K562 (cell line): ENCODE measurements at regions not wholly inside any gene's neighbourhood (a gene's known extent, or its start where the extent isn't known, plus 50 kb on each side); places are given as distances from the start of the nearest gene placed in this dataset.

Experiments
- ATAC-seq: fragments of 200-7000 bp; cut with Tn5 transposase; 3 replicates; pipeline ENCODE4 v1.9.1; 2020; ENCODE audit warnings: moderate library complexity
- BruUV-seq: library from RNA; stranded (reverse); fragments of 400-500 nt; replicated peaks from 2 replicates; lab custom pipeline; 2021; lab: Mats Ljungman, UMichigan
- CTCF ChIA-PET: fragments of 300-600 bp; formaldehyde crosslinking; extraction: SDS; loops from one replicate; lab custom pipeline; 2021; ENCODE audit warnings: low intra/inter-chr PET ratio; lab: Yijun Ruan, JAX
- POLR2A ChIA-PET: fragments of 300-600, 350-650 bp; sonication (Branson Sonifier 250); formaldehyde crosslinking; extraction: SDS; loops from one replicate; lab custom pipeline; 2021; ENCODE audit warnings: antibody characterized with exemption, inconsistent platforms; lab: Yijun Ruan, JAX
- DNase-seq, 4 experiments: peaks; one replicate each; pipeline versions ENCODE4 v3.0.0 to v3.0.0-alpha.2; 2011 to 2018; ENCODE audit warnings: low spot score in 3 of 4, mixed read lengths in 3 of 4; ENCODE audit errors: extremely low read depth in 1 of 4
- FAIRE-seq: peaks from 2 replicates; lab custom pipeline; 2011; peaks lifted over from hg19 to GRCh38; lab: Jason Lieb, UNC
- H2AFZ ChIP-seq: 2 replicates; pipeline ENCODE4 v1.6.0; 2011; ENCODE audit warnings: low read depth, low read length, control low read depth, inconsistent platforms
- H3K27ac ChIP-seq: fragments of 200-600 bp; 3 replicates; pipeline ENCODE4 v1.8.0; 2011; ENCODE audit warnings: low read depth, mild to moderate bottlenecking, control low read depth, inconsistent platforms, low read length, moderate library complexity, mixed read lengths; ENCODE audit errors: extremely low read depth
- H3K27me3 ChIP-seq, 2 experiments: fragments of 300-600 bp in 1 of 2; 2 replicates in 1 of 2; 3 replicates in 1 of 2; pipeline versions ENCODE4 v1.6.0 to v1.8.0; 2011; ENCODE audit warnings: inconsistent platforms in 2 of 2, low read length in 2 of 2, mild to moderate bottlenecking in 1 of 2, mixed read lengths in 1 of 2, moderate library complexity in 1 of 2; ENCODE audit not compliant: control insufficient read depth in 2 of 2, insufficient read depth in 2 of 2
- H3K36me3 ChIP-seq: fragments of 300-600 bp; 3 replicates; pipeline ENCODE4 v1.8.0; 2011; ENCODE audit warnings: mild to moderate bottlenecking, low read length, inconsistent platforms; ENCODE audit not compliant: control insufficient read depth, insufficient read depth
- H3K4me1 ChIP-seq, 2 experiments: fragments of 200-600 bp in 1 of 2; replicated peaks in 1 of 2; 2 replicates in 1 of 2; 3 replicates in 1 of 2; pipeline versions ENCODE4 v1.5.1 to v1.8.0; 2011; ENCODE audit warnings: inconsistent platforms in 2 of 2, low read length in 2 of 2, mild to moderate bottlenecking in 1 of 2, mixed read lengths in 1 of 2, moderate library complexity in 1 of 2; ENCODE audit not compliant: control insufficient read depth in 2 of 2, insufficient read depth in 2 of 2
- H3K4me2 ChIP-seq: 2 replicates; pipeline ENCODE4 v1.6.1; 2011; ENCODE audit warnings: low read length, control low read depth, inconsistent platforms, mixed read lengths; ENCODE audit not compliant: insufficient read depth
- H3K4me3 ChIP-seq: fragments of 200-600 bp; sonication (generic), shearing (Covaris generic); 2 replicates; pipeline ENCODE4 v1.5.1; 2016; ENCODE audit warnings: control low read depth, inconsistent platforms
- H3K79me2 ChIP-seq: fragments of 200-600 bp; 3 replicates; pipeline ENCODE4 v1.8.0; 2011; ENCODE audit warnings: low read length, inconsistent platforms; ENCODE audit not compliant: control insufficient read depth, insufficient read depth
- H3K9ac ChIP-seq, 2 experiments: 2 replicates each; pipeline versions ENCODE4 v1.6.0 to v1.6.1; 2011; ENCODE audit warnings: low read depth in 2 of 2, low read length in 2 of 2, control low read depth in 1 of 2, inconsistent platforms in 1 of 2, mild to moderate bottlenecking in 1 of 2, mixed read lengths in 1 of 2; ENCODE audit not compliant: insufficient read depth in 1 of 2
- H3K9me1 ChIP-seq: one replicate; pipeline ENCODE4 v1.6.0; 2011; ENCODE audit warnings: inconsistent platforms, mild to moderate bottlenecking, low read length, moderate library complexity; ENCODE audit not compliant: control insufficient read depth, insufficient read depth
- H3K9me3 ChIP-seq: replicated peaks from 2 replicates; pipeline ENCODE4 v1.5.1; 2011; ENCODE audit warnings: low read depth, low read length, inconsistent platforms; ENCODE audit not compliant: control insufficient read depth, insufficient read depth
- H4K20me1 ChIP-seq: replicated peaks from 2 replicates; pipeline ENCODE4 v1.6.1; 2011; ENCODE audit warnings: low read length, inconsistent platforms, mixed read lengths; ENCODE audit not compliant: control insufficient read depth, insufficient read depth
- BRD4 ChIP-seq: fragments of 200-600 bp; sonication (generic); IDR thresholded peaks from 2 replicates; pipeline ENCODE4 v1.6.1; 2017; ENCODE audit warnings: inconsistent platforms
- MXI1 ChIP-seq: IDR thresholded peaks from 2 replicates; pipeline ENCODE4 v1.6.1; 2011; ENCODE audit warnings: low read depth, mild to moderate bottlenecking, improper control_type of control experiment, low read length
- POLR2A ChIP-seq: fragments of 450-650 bp; conservative IDR thresholded peaks from 2 replicates; pipeline ENCODE4 v1.6.1; 2016
- POU5F1 ChIP-seq: fragments of 150-350 bp; IDR thresholded peaks from 2 replicates; pipeline ENCODE4 v1.6.1; 2014; ENCODE audit warnings: borderline replicate concordance, low read length, low read depth, mild to moderate bottlenecking; ENCODE audit not compliant: partially characterized antibody
- RBBP5 ChIP-seq: fragments of 200-600 bp; sonication (generic); IDR thresholded peaks from 2 replicates; pipeline ENCODE4 v1.6.1; 2012; ENCODE audit warnings: borderline replicate concordance, mild to moderate bottlenecking, low read length, control low read depth, inconsistent platforms; ENCODE audit not compliant: insufficient read depth, poor library complexity, severe bottlenecking
- SIN3B ChIP-seq: fragments of 450-650 bp; IDR thresholded peaks from 2 replicates; pipeline ENCODE4 v1.6.1; 2017; ENCODE audit warnings: low read depth, mild to moderate bottlenecking, moderate library complexity
- SMARCA5 ChIP-seq: fragments of 450-650 bp; IDR thresholded peaks from 2 replicates; pipeline ENCODE4 v1.6.1; 2016
- ZC3H8 ChIP-seq: fragments of 450-650 bp; IDR thresholded peaks from 2 replicates; pipeline ENCODE4 v1.6.1; 2017
- ZNF239 ChIP-seq: fragments of 250-450 bp; sonication (Bioruptor Pico); IDR thresholded peaks from 2 replicates; pipeline ENCODE4 v1.4.0; 2020; ENCODE audit warnings: mild to moderate bottlenecking
- ZNF507 ChIP-seq: conservative IDR thresholded peaks from 2 replicates; pipeline ENCODE4 v1.6.1; 2017; ENCODE audit warnings: missing genetic modification characterization, missing compliant biosample characterization
- ZNF561 ChIP-seq: fragments of 450-650 bp; formaldehyde crosslinking; conservative IDR thresholded peaks from 2 replicates; pipeline ENCODE4 v1.4.0; 2020; ENCODE audit warnings: mild to moderate bottlenecking, moderate library complexity
- ZNF785 ChIP-seq: fragments of 250-450 bp; sonication (Bioruptor Pico); IDR thresholded peaks from 2 replicates; pipeline ENCODE4 v1.4.0; 2020; ENCODE audit warnings: mild to moderate bottlenecking
- WGBS: fragments of 100-300 bp; shearing (Covaris generic); methylation state at CpG from one replicate; pipeline ENCODE4 v1.1.6; 2016; ENCODE audit warnings: low coverage, mixed read lengths; ENCODE audit not compliant: insufficient coverage; ENCODE audit errors: missing lambda C conversion rate; 5-methylcytosine and 5-hydroxymethylcytosine counted together
- in situ Hi-C: fragments of 300-500 bp; cut with MboI; formaldehyde crosslinking; loops from 4 replicates; pipeline ENCODE4 v1.15.0; 2018; ENCODE audit warnings: inconsistent platforms, mixed read lengths
- intact Hi-C: fragments of 100-400 bp; cut with micrococcal nuclease; formaldehyde crosslinking; loops from 2 replicates; pipeline ENCODE4 v1.14.2; 2022
- TF ChIP-seq, protein P1 (sequence below), 2 experiments: fragments of 450-650 bp in 1 of 2; sonication (generic) in 1 of 2; formaldehyde crosslinking in 1 of 2; IDR thresholded peaks in 1 of 2; conservative IDR thresholded peaks in 1 of 2; 2 replicates each; pipeline versions ENCODE4 v1.6.1 to v1.8.1; 2016 to 2023; ENCODE audit warnings: mild to moderate bottlenecking in 2 of 2, moderate library complexity in 2 of 2, inconsistent platforms in 1 of 2, missing genetic modification reagents in 1 of 2
- TF ChIP-seq, protein P2 (sequence below): fragments of 450-650 bp; IDR thresholded peaks from 2 replicates; pipeline ENCODE4 v1.7.0; 2016; ENCODE audit warnings: borderline replicate concordance
- TF ChIP-seq, protein P3 (sequence below): sonication (generic); formaldehyde crosslinking; IDR thresholded peaks from 2 replicates; pipeline ENCODE4 v1.8.1; 2023; ENCODE audit warnings: mild to moderate bottlenecking, missing genetic modification reagents
- TF ChIP-seq, protein P4 (sequence below): fragments of 250-450 bp; sonication (Bioruptor Pico); IDR thresholded peaks from 2 replicates; pipeline ENCODE4 v1.9.0; 2021; ENCODE audit warnings: mild to moderate bottlenecking, inconsistent platforms

DNA sequence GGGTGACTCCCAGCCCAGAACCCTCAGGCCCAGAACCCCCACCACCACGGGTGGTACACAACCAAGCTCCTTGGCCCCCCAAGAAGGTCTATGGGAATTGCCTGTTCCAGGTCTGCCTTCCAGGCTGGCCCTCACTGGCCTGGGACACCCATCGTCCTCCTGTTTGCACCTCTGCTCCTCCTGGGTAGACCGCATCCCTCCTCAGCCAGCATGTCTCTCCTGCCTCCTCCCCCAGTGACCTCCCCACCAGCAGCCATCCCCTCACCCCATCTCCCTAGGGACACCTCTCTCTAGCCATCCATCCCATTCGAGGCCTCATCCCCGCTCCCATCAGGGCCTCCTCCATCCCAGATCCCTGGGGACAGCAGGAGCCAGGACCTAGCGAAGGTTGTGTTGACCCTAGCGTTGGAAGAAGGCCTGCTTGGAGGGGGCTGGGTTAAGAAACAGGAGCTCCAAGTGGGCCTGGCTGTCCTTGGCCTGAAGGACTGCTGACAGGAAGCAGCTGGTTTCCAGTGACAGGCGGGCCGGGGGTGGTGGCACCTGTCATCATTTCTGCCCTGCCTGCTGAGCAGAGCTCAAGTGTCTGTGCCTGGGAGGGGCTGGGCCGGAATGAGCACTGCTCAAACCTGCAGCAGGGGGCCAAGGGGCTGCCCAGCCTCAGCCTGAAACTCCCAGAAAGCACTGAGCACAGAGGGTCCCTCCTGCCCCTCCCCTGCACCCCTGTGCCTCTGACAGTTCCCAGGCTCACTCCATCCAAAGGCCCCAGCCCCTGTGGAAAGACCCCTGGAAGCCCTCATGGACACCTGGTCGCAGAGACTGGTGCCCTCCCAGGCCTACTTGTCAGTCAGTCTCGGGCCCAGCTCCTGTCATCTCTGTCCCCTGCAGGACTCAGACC lies 96.0 kb upstream of the OTOS start:
- Histone ChIP-seq H3K9me3 (no peaks in the 10 kb centered on the region), H3K4me2 (no peak overlapping the region), H3K27ac (no peak overlapping the region), H3K4me1 (peaks cover 0 to 25% of the 10 kb centered on the region in 2 experiments; a peak in 4 of 5 replicates), H3K79me2 (no peaks in the 10 kb centered on the region), H3K36me3 (no peaks in the 10 kb centered on the region), H3K27me3 (peaks cover 0 to 7% of the 10 kb centered on the region in 2 experiments; a peak in 2 of 5 replicates), H2AFZ (no peak overlapping the region), H3K4me3 (no peak overlapping the region), H4K20me1 (no peaks in the 10 kb centered on the region), H3K9me1 (no peaks in the 10 kb centered on the region), H3K9ac (0 out of 4 replicates have a peak overlapping the region, but pooled peaks of 1 of the 2 experiments have one; percentile 52)
- ChIA-PET CTCF (no interaction called here), POLR2A (no interaction called here)
- 9% methylated on average over 10 of the region's 12 CpGs for WGBS
- in situ Hi-C loops: no loop called here
- FAIRE-seq (no peak), DNase-seq (no peak), ATAC-seq (no peak)
- BruUV-seq: no TSS peak
- intact Hi-C loops: no loop called here
- TF ChIP-seq RBBP5 (no peak), POU5F1 (no peak), ZNF561 (no peak), BRD4 (no peak), MXI1 (no peak), ZNF507 (tag) (no peak), ZC3H8 (no peak), POLR2A (no peak), SMARCA5 (no peak), SIN3B (no peak), ZNF785 (CRISPR knock-in tag) (no peak), ZNF239 (no peak)
- TF ChIP-seq, protein P1, sequence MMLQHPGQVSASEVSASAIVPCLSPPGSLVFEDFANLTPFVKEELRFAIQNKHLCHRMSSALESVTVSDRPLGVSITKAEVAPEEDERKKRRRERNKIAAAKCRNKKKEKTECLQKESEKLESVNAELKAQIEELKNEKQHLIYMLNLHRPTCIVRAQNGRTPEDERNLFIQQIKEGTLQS (IDR thresholded peaks at IDR 0.05): no peak
- TF ChIP-seq, protein P1 (CRISPR knock-in tag; conservative IDR thresholded peaks at IDR 0.05): no peak
- TF ChIP-seq, protein P2, sequence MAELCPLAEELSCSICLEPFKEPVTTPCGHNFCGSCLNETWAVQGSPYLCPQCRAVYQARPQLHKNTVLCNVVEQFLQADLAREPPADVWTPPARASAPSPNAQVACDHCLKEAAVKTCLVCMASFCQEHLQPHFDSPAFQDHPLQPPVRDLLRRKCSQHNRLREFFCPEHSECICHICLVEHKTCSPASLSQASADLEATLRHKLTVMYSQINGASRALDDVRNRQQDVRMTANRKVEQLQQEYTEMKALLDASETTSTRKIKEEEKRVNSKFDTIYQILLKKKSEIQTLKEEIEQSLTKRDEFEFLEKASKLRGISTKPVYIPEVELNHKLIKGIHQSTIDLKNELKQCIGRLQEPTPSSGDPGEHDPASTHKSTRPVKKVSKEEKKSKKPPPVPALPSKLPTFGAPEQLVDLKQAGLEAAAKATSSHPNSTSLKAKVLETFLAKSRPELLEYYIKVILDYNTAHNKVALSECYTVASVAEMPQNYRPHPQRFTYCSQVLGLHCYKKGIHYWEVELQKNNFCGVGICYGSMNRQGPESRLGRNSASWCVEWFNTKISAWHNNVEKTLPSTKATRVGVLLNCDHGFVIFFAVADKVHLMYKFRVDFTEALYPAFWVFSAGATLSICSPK: no peak
- TF ChIP-seq, protein P3, sequence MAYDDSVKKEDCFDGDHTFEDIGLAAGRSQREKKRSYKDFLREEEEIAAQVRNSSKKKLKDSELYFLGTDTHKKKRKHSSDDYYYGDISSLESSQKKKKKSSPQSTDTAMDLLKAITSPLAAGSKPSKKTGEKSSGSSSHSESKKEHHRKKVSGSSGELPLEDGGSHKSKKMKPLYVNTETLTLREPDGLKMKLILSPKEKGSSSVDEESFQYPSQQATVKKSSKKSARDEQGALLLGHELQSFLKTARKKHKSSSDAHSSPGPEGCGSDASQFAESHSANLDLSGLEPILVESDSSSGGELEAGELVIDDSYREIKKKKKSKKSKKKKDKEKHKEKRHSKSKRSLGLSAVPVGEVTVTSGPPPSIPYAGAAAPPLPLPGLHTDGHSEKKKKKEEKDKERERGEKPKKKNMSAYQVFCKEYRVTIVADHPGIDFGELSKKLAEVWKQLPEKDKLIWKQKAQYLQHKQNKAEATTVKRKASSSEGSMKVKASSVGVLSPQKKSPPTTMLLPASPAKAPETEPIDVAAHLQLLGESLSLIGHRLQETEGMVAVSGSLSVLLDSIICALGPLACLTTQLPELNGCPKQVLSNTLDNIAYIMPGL: no peak
- TF ChIP-seq, protein P4, sequence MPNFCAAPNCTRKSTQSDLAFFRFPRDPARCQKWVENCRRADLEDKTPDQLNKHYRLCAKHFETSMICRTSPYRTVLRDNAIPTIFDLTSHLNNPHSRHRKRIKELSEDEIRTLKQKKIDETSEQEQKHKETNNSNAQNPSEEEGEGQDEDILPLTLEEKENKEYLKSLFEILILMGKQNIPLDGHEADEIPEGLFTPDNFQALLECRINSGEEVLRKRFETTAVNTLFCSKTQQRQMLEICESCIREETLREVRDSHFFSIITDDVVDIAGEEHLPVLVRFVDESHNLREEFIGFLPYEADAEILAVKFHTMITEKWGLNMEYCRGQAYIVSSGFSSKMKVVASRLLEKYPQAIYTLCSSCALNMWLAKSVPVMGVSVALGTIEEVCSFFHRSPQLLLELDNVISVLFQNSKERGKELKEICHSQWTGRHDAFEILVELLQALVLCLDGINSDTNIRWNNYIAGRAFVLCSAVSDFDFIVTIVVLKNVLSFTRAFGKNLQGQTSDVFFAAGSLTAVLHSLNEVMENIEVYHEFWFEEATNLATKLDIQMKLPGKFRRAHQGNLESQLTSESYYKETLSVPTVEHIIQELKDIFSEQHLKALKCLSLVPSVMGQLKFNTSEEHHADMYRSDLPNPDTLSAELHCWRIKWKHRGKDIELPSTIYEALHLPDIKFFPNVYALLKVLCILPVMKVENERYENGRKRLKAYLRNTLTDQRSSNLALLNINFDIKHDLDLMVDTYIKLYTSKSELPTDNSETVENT (CRISPR knock-in tag): no peak
